Neural cell (in vitro differentiated cells): ENCODE measurements at regions not wholly inside any gene's neighbourhood (a gene's known extent, or its start where the extent isn't known, plus 50 kb on each side); places are given as distances from the start of the nearest gene placed in this dataset.

Source experiments
- H2AFZ ChIP-seq: fragments of 200-600, 300-800 bp; sonication (generic), shearing (Covaris generic); 2 replicates; pipeline ENCODE4 v1.6.0; 2014; ENCODE audit warnings: low read depth, mild to moderate bottlenecking, antibody characterized with exemption, low read length, moderate library complexity
- H3F3A ChIP-seq: fragments of 200-600 bp; shearing (Covaris generic); 2 replicates; pipeline ENCODE4 v1.6.1; 2016; ENCODE audit warnings: mild to moderate bottlenecking, moderate library complexity, mixed read lengths, antibody characterized with exemption, low read length; ENCODE audit not compliant: insufficient read depth, poor library complexity, severe bottlenecking
- H3K27ac ChIP-seq: fragments of 200-600, 300-800 bp; sonication (generic), shearing (Covaris generic); 2 replicates; pipeline ENCODE4 v1.5.1; 2014; ENCODE audit warnings: mild to moderate bottlenecking, low read length, moderate library complexity
- H3K27me3 ChIP-seq: fragments of 300-800, 200-600 bp; sonication (generic), shearing (Covaris generic); 2 replicates; pipeline ENCODE4 v1.6.0; 2014; ENCODE audit warnings: mild to moderate bottlenecking, low read depth, low read length, moderate library complexity; ENCODE audit not compliant: insufficient read depth
- H3K36me3 ChIP-seq: fragments of 300-800, 200-600 bp; sonication (generic), shearing (Covaris generic); 2 replicates; pipeline ENCODE4 v1.5.1; 2014; ENCODE audit warnings: mild to moderate bottlenecking, antibody characterized with exemption, low read length, moderate library complexity; ENCODE audit not compliant: insufficient read depth
- H3K4me2 ChIP-seq: fragments of 300-800, 200-600 bp; sonication (generic), shearing (Covaris generic); 2 replicates; pipeline ENCODE4 v1.6.0; 2014; ENCODE audit warnings: mild to moderate bottlenecking, low read length
- H3K4me3 ChIP-seq: fragments of 300-800, 200-600 bp; sonication (generic), shearing (Covaris generic); 2 replicates; pipeline ENCODE4 v1.5.1; 2014; ENCODE audit warnings: mild to moderate bottlenecking, low read length, moderate library complexity
- H3K79me2 ChIP-seq: fragments of 200-600 bp; shearing (Covaris generic); replicated peaks from 2 replicates; pipeline ENCODE4 v1.6.0; 2014; ENCODE audit warnings: mild to moderate bottlenecking, low read length, moderate library complexity; ENCODE audit not compliant: insufficient read depth
- H3K9ac ChIP-seq: fragments of 300-800, 200-600 bp; sonication (generic), shearing (Covaris generic); 2 replicates; pipeline ENCODE4 v1.6.1; 2016; ENCODE audit warnings: mild to moderate bottlenecking, low read length, mixed read lengths
- H3K9me2 ChIP-seq: fragments of 200-600 bp; shearing (Covaris generic); 2 replicates; pipeline ENCODE4 v1.6.1; 2016; ENCODE audit warnings: mild to moderate bottlenecking, low read length, mixed read lengths; ENCODE audit not compliant: insufficient read depth
- H3K9me3 ChIP-seq: fragments of 200-600, 300-800 bp; sonication (generic), shearing (Covaris generic); 2 replicates; pipeline ENCODE4 v1.6.1; 2016; ENCODE audit warnings: mild to moderate bottlenecking, mixed run types, low read length, moderate library complexity, mixed read lengths
- H4K20me1 ChIP-seq: fragments of 200-600 bp; shearing (Covaris generic); 2 replicates; pipeline ENCODE4 v1.6.1; 2016; ENCODE audit warnings: mild to moderate bottlenecking, mixed run types; ENCODE audit not compliant: insufficient read depth
- CTCF ChIP-seq: fragments of 450-650 bp; IDR thresholded peaks from 2 replicates; pipeline ENCODE4 v1.5.1; 2014; ENCODE audit warnings: antibody characterized with exemption, mild to moderate bottlenecking, moderate library complexity; ENCODE audit not compliant: poor library complexity, severe bottlenecking
- EP300 ChIP-seq: fragments of 450-650 bp; conservative IDR thresholded peaks from 2 replicates; pipeline ENCODE4 v1.6.1; 2014; ENCODE audit warnings: antibody characterized with exemption, mild to moderate bottlenecking, moderate library complexity; ENCODE audit not compliant: poor library complexity, severe bottlenecking
- EZH2 ChIP-seq: fragments of 200-600, 300-800 bp; shearing (Covaris generic), sonication (generic); IDR thresholded peaks from 2 replicates; pipeline ENCODE4 v1.6.1; 2014; ENCODE audit warnings: antibody characterized with exemption, low read length, borderline replicate concordance, mild to moderate bottlenecking; ENCODE audit not compliant: insufficient read depth, poor library complexity, severe bottlenecking
- MXI1 ChIP-seq: fragments of 450-650 bp; conservative IDR thresholded peaks from 2 replicates; pipeline ENCODE4 v1.6.1; 2014; ENCODE audit warnings: antibody characterized with exemption, mild to moderate bottlenecking; ENCODE audit not compliant: poor library complexity, severe bottlenecking
- POLR2AphosphoS5 ChIP-seq: IDR thresholded peaks from 2 replicates; pipeline ENCODE4 v1.6.1; 2012
- RAD21 ChIP-seq: fragments of 450-650 bp; conservative IDR thresholded peaks from 2 replicates; pipeline ENCODE4 v1.6.1; 2014; ENCODE audit warnings: antibody characterized with exemption, mild to moderate bottlenecking, moderate library complexity
- REST ChIP-seq: IDR thresholded peaks from 2 replicates; pipeline ENCODE4 v1.6.1; 2012; ENCODE audit warnings: borderline replicate concordance
- SMC3 ChIP-seq: fragments of 450-650 bp; conservative IDR thresholded peaks from 2 replicates; pipeline ENCODE4 v1.6.1; 2014; ENCODE audit warnings: antibody characterized with exemption, mild to moderate bottlenecking, moderate library complexity; ENCODE audit not compliant: poor library complexity
- TAF1 ChIP-seq: IDR thresholded peaks from 2 replicates; pipeline ENCODE4 v1.6.1; 2012; ENCODE audit warnings: low read depth

GRCh38 chr15:98412852-98413251, 235.5 kb upstream of the IGF1R start:
- H3K27ac ChIP-seq: no peak overlapping the region
- no peak for TF ChIP-seq RAD21
- no peak for TF ChIP-seq SMC3
- TF ChIP-seq CTCF: no peak
- TF ChIP-seq REST: no peak
- no peak for TF ChIP-seq EP300
- no peak for TF ChIP-seq MXI1
- TF ChIP-seq POLR2AphosphoS5: no peak
- no peak for TF ChIP-seq TAF1
- no peak for TF ChIP-seq EZH2
- H3K9me2 ChIP-seq: no peaks in the 10 kb centered on the region
- no peaks in the 10 kb centered on the region for H3K79me2 ChIP-seq
- no peaks in the 10 kb centered on the region for H3F3A ChIP-seq
- no peaks in the 10 kb centered on the region for H3K9me3 ChIP-seq
- H2AFZ ChIP-seq: no peak overlapping the region
- H3K9ac ChIP-seq: no peak overlapping the region
- no peaks in the 10 kb centered on the region for H3K36me3 ChIP-seq
- H4K20me1 ChIP-seq: no peaks in the 10 kb centered on the region
- H3K4me2 ChIP-seq: no peak overlapping the region
- H3K4me3 ChIP-seq: no peak overlapping the region
- no peaks in the 10 kb centered on the region for H3K27me3 ChIP-seq

GRCh38 chr15:98413933-98414546, 234.3 kb upstream of the IGF1R start:
- no peaks in the 10 kb centered on the region for H3K79me2 ChIP-seq
- no peak overlapping the region for H3K27ac ChIP-seq
- H3F3A ChIP-seq: no peaks in the 10 kb centered on the region
- H4K20me1 ChIP-seq: no peaks in the 10 kb centered on the region
- H3K4me3 ChIP-seq: no peak overlapping the region
- H3K9ac ChIP-seq: no peak overlapping the region
- TF ChIP-seq SMC3 (no peak), CTCF (no peak), MXI1 (no peak), REST (no peak), EP300 (no peak), RAD21 (no peak), TAF1 (no peak)
- H3K27me3 ChIP-seq: no peaks in the 10 kb centered on the region
- no peaks in the 10 kb centered on the region for H3K9me2 ChIP-seq
- H2AFZ ChIP-seq: no peak overlapping the region
- H3K4me2 ChIP-seq: no peak overlapping the region
- no peaks in the 10 kb centered on the region for H3K36me3 ChIP-seq
- H3K9me3 ChIP-seq: no peaks in the 10 kb centered on the region
